ENCODE measurements at regions not wholly inside any gene's neighbourhood (a gene's known extent, or its start where the extent isn't known, plus 50 kb on each side); places are given as distances from the start of the nearest gene placed in this dataset.
"Not testable (repeated sequence)": the region's sequence is repeated elsewhere in the genome, so short reads cannot be mapped to it uniquely, and the experiment has no call there.

DNA sequence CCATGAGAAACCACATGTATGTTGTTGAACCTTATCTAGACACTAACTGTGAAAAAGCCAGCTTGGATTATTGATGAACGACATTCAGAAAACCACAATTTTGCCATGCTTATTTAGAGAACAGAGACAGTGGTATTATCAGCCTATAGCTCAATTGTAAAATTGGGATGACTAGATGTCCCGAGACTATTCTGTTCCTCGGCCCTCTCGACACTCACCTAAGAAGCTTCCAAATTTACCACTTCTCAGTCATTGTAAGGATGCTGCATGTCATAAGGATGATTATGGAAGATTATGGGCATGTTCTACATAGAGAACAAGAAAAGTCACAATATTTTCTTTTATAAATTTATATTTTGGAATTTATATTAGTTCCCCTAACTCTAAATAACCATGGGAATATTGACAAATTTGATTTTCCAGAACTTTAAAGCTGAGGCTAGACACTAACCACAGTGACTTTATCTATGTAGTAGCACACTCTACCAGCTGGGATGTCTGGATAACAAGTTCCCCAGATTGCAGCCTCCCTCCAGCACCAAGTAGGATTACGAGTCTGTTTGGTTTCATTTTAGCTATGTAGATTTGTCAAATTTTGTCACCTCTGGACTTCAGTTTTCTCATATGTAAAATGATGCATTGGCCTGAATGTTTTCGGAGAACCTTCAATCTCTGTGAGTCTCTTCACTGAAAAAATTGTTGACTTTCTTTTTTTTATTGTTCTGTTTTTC is 513.6 kb downstream of the IRS2 start:
- Mint-ChIP-seq H3K27me3 (peaks cover 0 to 22% (median 8%) of the 10 kb centered on the region in 5 donors), H3K4me1 (no peaks in the 10 kb centered on the region), H3K9me3 (no peaks in the 10 kb centered on the region), H3K4me3 (no peak overlapping the region), H3K36me3 (no peaks in the 10 kb centered on the region), H3K27ac (no peak overlapping the region)
- H3K9me3 ChIP-seq (ENCODE audit: control insufficient read depth in 2 of 3, low read length in 3 of 3): no peaks in the 10 kb centered on the region
- H3K27me3 ChIP-seq (ENCODE audit: control insufficient read depth in 2 of 2, insufficient read depth in 2 of 2, low read length in 2 of 2): no peaks in the 10 kb centered on the region
- no peak for DNase-seq
- CTCF ChIA-PET: interaction anchor here (0.5 kb wide), 1 partner anchor 201 kb away, joined by 3 read pairs; no protein-coding TSS in a partner anchor
- H3K4me1 ChIP-seq (ENCODE audit: control insufficient read depth in 2 of 2, insufficient read depth in 2 of 2, low read length in 2 of 2): no peaks in the 10 kb centered on the region
- ATAC-seq: no peak
- intact Hi-C loops (cut with micrococcal nuclease): no loop called here
- no peak overlapping the region for H3K4me3 ChIP-seq (ENCODE audit: low read length)
- H3K36me3 ChIP-seq (ENCODE audit: control insufficient read depth in 2 of 3, insufficient read depth in 3 of 3, low read length in 3 of 3): no peaks in the 10 kb centered on the region
- H3K27ac ChIP-seq (ENCODE audit: low read depth, low read length): no peak overlapping the region
- POLR2A ChIA-PET: no interaction called here

DNA sequence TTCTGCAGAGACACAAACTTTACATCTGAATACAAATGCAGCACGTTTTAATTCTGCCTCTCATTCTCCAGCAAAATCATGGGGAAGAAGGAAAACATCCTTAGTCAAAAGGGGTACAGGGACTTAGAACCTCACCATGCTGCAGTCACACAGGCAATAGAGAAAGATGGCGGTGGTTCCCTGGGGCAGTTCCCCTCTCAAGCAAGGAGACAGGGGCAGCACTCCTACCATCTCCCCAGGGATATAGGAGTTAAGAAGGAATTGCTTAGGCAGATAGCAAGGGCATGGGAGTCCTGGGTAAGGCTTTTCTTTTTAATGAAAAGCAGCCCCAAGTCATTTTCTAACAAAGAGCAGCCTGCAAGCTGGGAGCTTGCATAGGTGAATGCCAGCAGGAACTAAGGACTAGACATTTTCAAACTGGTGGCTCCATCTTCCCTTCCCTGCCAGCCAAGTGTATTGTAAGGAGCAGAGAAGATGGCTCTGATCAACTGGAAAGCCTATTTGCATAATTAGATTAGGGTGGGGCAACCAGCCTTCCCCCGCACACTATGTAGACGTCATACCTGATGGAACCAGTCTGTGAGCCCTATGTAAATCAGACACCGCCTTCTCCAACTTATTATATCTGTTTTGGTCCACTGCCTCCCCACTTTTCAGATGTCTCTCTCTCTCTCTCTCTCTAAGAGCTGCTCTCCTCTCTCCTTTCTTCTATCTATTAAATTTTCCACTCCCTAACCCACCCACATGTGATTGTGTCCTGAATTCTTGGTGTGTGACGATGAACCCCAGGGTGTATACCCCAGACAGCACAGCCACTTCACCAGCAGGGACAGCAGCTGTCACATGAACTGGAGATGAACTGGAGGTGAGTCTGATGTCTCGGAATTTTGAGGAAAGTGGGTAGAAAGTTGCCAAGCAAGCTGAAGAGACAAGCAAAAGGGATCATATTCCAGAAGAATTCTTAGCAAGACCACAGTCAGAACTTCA is 514.5 kb downstream of the IRS2 start:
- Mint-ChIP-seq H3K4me3 (no peak overlapping the region), H3K4me1 (no peaks in the 10 kb centered on the region), H3K36me3 (no peaks in the 10 kb centered on the region), H3K27me3 (peaks cover 0 to 27% (median 8%) of the 10 kb centered on the region in 5 donors), H3K27ac (no peak overlapping the region), H3K9me3 (no peaks in the 10 kb centered on the region)
- intact Hi-C loops (cut with micrococcal nuclease): no loop called here
- no peak overlapping the region for H3K4me3 ChIP-seq (ENCODE audit: low read length)
- ChIA-PET POLR2A (no interaction called here), CTCF (no interaction called here)
- no peaks in the 10 kb centered on the region for H3K9me3 ChIP-seq (ENCODE audit: control insufficient read depth in 2 of 3, low read length in 3 of 3)
- no peak for ATAC-seq
- H3K4me1 ChIP-seq (ENCODE audit: control insufficient read depth in 2 of 2, insufficient read depth in 2 of 2, low read length in 2 of 2): no peaks in the 10 kb centered on the region
- H3K36me3 ChIP-seq (ENCODE audit: control insufficient read depth in 2 of 3, insufficient read depth in 3 of 3, low read length in 3 of 3): no peaks in the 10 kb centered on the region
- H3K27me3 ChIP-seq (ENCODE audit: control insufficient read depth in 2 of 2, insufficient read depth in 2 of 2, low read length in 2 of 2): no peaks in the 10 kb centered on the region
- H3K27ac ChIP-seq (ENCODE audit: low read depth, low read length): no peak overlapping the region
- no peak for DNase-seq

DNA sequence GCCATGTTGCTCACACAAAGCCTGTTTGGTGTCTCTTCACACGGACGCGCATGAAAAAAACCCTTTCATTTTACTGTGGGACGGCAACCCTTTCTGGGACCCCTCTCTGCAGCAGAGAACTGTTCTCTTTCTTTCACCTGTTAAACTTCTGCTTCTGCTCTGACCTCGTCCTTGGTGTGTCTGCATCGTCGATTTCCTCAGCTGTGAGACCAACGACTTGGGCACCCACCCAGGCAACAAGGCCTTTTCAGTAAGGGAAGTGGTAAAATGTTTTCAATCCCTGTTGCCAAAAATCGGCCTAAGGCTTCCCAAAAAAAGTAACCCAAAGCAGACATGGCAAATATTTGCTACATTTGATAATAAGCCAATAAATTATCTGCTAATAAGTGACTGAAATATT is 515.3 kb downstream of the IRS2 start:
- intact Hi-C loops (cut with micrococcal nuclease): no loop called here
- Histone ChIP-seq H3K4me1 (ENCODE audit: control insufficient read depth in 2 of 2, insufficient read depth in 2 of 2, low read length in 2 of 2) (no peaks in the 10 kb centered on the region), H3K27ac (ENCODE audit: low read depth, low read length) (no peak overlapping the region), H3K9me3 (ENCODE audit: control insufficient read depth in 2 of 3, low read length in 3 of 3) (no peaks in the 10 kb centered on the region), H3K4me3 (ENCODE audit: low read length) (no peak overlapping the region), H3K27me3 (ENCODE audit: control insufficient read depth in 2 of 2, insufficient read depth in 2 of 2, low read length in 2 of 2) (no peaks in the 10 kb centered on the region), H3K36me3 (ENCODE audit: control insufficient read depth in 2 of 3, insufficient read depth in 3 of 3, low read length in 3 of 3) (no peaks in the 10 kb centered on the region)
- ChIA-PET POLR2A (no interaction called here), CTCF (no interaction called here)
- Mint-ChIP-seq H3K27me3 (peaks cover 0 to 34% (median 8%) of the 10 kb centered on the region in 5 donors), H3K36me3 (no peaks in the 10 kb centered on the region), H3K27ac (no peak overlapping the region), H3K4me3 (no peak overlapping the region), H3K4me1 (no peaks in the 10 kb centered on the region), H3K9me3 (no peaks in the 10 kb centered on the region)
- ATAC-seq (no peak), DNase-seq (no peak)

DNA sequence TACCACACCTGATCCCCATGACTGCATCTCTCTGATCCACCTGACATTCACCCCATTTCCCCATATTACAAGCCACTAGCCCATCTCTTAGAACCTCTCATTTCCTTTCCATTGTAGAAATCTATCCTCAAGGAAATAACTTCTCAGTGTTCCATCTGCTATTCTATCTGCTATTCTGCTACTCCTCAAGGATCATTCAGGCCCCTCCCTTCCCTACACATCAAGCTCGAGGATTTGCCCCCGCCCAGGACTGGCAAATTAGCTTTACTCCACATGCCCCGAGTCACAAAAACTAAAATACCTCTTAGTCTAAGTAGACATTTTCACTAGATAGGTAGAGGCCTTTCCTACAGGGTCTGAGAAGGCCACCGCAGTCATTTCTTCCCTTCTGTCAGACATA is 517.0 kb downstream of the IRS2 start:
- ATAC-seq; intact Hi-C loops (cut with micrococcal nuclease); H3K4me1 ChIP-seq (ENCODE audit: control insufficient read depth in 2 of 2, insufficient read depth in 2 of 2, low read length in 2 of 2); H3K9me3 Mint-ChIP-seq; CTCF ChIA-PET; H3K4me1 Mint-ChIP-seq; H3K4me3 Mint-ChIP-seq; H3K9me3 ChIP-seq (ENCODE audit: control insufficient read depth in 2 of 3, low read length in 3 of 3); DNase-seq; H3K4me3 ChIP-seq (ENCODE audit: low read length); H3K27ac ChIP-seq (ENCODE audit: low read depth, low read length); H3K36me3 Mint-ChIP-seq; H3K27ac Mint-ChIP-seq; H3K27me3 ChIP-seq (ENCODE audit: control insufficient read depth in 2 of 2, insufficient read depth in 2 of 2, low read length in 2 of 2); H3K36me3 ChIP-seq (ENCODE audit: control insufficient read depth in 2 of 3, insufficient read depth in 3 of 3, low read length in 3 of 3); POLR2A ChIA-PET: not testable (repeated sequence)
- peaks cover 0 to 38% (median 13%) of the 10 kb centered on the region in 5 donors for H3K27me3 Mint-ChIP-seq

DNA sequence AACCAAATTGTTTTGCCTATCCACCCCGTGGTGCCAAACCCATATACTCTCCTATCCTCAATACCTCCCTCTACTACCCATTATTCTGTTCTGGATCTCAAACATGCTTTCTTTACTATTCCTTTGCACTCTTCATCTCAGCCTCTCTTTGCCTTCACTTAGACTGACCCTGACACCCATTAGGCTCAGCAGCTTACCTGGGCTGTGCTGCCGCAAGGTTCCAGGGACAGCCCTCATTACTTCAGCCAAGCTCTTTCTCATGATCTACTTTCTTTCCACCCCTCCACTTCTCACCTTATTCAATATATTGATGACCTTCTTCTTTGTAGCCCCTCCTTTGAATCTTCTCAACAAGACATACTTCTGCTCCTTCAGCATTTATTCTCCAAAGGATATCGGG is 517.9 kb downstream of the IRS2 start:
- H3K27ac Mint-ChIP-seq; H3K9me3 ChIP-seq (ENCODE audit: control insufficient read depth in 2 of 3, low read length in 3 of 3); H3K36me3 ChIP-seq (ENCODE audit: control insufficient read depth in 2 of 3, insufficient read depth in 3 of 3, low read length in 3 of 3); H3K9me3 Mint-ChIP-seq; H3K4me3 Mint-ChIP-seq; H3K4me3 ChIP-seq (ENCODE audit: low read length); H3K27me3 ChIP-seq (ENCODE audit: control insufficient read depth in 2 of 2, insufficient read depth in 2 of 2, low read length in 2 of 2); H3K27ac ChIP-seq (ENCODE audit: low read depth, low read length); ATAC-seq; H3K4me1 ChIP-seq (ENCODE audit: control insufficient read depth in 2 of 2, insufficient read depth in 2 of 2, low read length in 2 of 2); intact Hi-C loops (cut with micrococcal nuclease); CTCF ChIA-PET; DNase-seq; H3K4me1 Mint-ChIP-seq; POLR2A ChIA-PET; H3K36me3 Mint-ChIP-seq: not testable (repeated sequence)
- peaks cover 0 to 35% (median 13%) of the 10 kb centered on the region in 5 donors for H3K27me3 Mint-ChIP-seq

DNA sequence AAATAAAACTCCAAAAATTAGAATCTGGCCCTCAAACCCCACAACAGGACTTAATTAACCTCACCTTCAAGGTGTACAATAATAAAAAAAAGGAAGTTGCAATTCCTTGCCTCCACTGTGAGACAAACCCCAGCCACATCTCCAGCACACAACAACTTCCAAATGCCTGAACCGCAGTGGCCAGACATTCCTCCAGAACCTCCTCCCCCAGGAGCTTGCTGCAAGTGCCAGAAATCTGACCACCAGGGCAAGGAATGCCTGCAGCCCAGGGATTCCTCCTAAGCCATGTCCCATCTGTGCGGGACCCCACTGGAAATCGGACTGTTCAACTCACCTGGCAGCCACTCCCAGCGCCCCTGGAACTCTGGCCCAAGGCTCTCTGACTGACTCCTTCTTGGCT is 519.0 kb downstream of the IRS2 start:
- intact Hi-C loops (cut with micrococcal nuclease): not testable (repeated sequence)

DNA sequence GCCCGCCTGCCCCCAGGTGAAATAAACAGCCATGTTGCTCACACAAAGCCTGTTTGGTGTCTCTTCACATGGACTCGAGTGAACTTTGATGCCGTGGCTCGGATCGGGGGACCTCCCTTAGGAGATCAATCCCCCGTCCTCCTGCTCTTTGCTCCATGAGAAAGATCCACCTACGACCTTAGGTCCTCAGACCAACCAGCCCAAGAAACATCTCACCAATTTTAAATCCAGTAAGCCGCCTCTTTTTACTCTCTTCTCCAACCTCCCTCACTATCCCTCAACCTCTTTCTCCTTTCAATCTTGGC is 521.0 kb downstream of the IRS2 start:
- H3K36me3 Mint-ChIP-seq; H3K4me1 ChIP-seq (ENCODE audit: control insufficient read depth in 2 of 2, insufficient read depth in 2 of 2, low read length in 2 of 2); ATAC-seq; DNase-seq; H3K4me3 ChIP-seq (ENCODE audit: low read length); H3K9me3 ChIP-seq (ENCODE audit: control insufficient read depth in 2 of 3, low read length in 3 of 3); H3K4me1 Mint-ChIP-seq; H3K27ac Mint-ChIP-seq; H3K36me3 ChIP-seq (ENCODE audit: control insufficient read depth in 2 of 3, insufficient read depth in 3 of 3, low read length in 3 of 3); CTCF ChIA-PET; H3K27me3 ChIP-seq (ENCODE audit: control insufficient read depth in 2 of 2, insufficient read depth in 2 of 2, low read length in 2 of 2); H3K4me3 Mint-ChIP-seq; H3K27ac ChIP-seq (ENCODE audit: low read depth, low read length); POLR2A ChIA-PET; intact Hi-C loops (cut with micrococcal nuclease); H3K9me3 Mint-ChIP-seq: not testable (repeated sequence)
- H3K27me3 Mint-ChIP-seq: peaks cover 0 to 35% (median 13%) of the 10 kb centered on the region in 5 donors

More for the DNA sequence above, 519.0 kb downstream of the IRS2 start:
- H3K36me3 ChIP-seq (ENCODE audit: control insufficient read depth in 2 of 3, insufficient read depth in 3 of 3, low read length in 3 of 3); H3K27ac ChIP-seq (ENCODE audit: low read depth, low read length); H3K27me3 ChIP-seq (ENCODE audit: control insufficient read depth in 2 of 2, insufficient read depth in 2 of 2, low read length in 2 of 2); CTCF ChIA-PET; ATAC-seq; POLR2A ChIA-PET; DNase-seq; H3K4me3 ChIP-seq (ENCODE audit: low read length); H3K9me3 Mint-ChIP-seq; H3K9me3 ChIP-seq (ENCODE audit: control insufficient read depth in 2 of 3, low read length in 3 of 3); H3K4me3 Mint-ChIP-seq; H3K4me1 ChIP-seq (ENCODE audit: control insufficient read depth in 2 of 2, insufficient read depth in 2 of 2, low read length in 2 of 2); H3K27ac Mint-ChIP-seq; H3K36me3 Mint-ChIP-seq; H3K4me1 Mint-ChIP-seq: not testable (repeated sequence)
- H3K27me3 Mint-ChIP-seq: peaks cover 0 to 35% (median 13%) of the 10 kb centered on the region in 5 donors

Measured in naive thymus-derived CD4-positive, alpha-beta T cell (primary cell).